Tibial artery (tissue), 4 donors: ENCODE measurements at regions not wholly inside any gene's neighbourhood (a gene's known extent, or its start where the extent isn't known, plus 50 kb on each side); places are given as distances from the start of the nearest gene placed in this dataset.

ENCODE experiments used
- DNase-seq, 2 donors: peaks; one replicate each; pipeline ENCODE4 v3.0.0-alpha.2; 2019
- H3K27ac ChIP-seq, 2 donors: fragments of 200-600 bp; sonication (generic) in 1 of 2; 1 replicate in 1 of 2; 2 replicates in 1 of 2; pipeline ENCODE4 v1.5.1; 2018 to 2019; ENCODE audit warnings: mild to moderate bottlenecking in 1 of 2
- H3K27me3 ChIP-seq, 2 donors: fragments of 200-600 bp; sonication (generic) in 1 of 2; one replicate each; pipeline versions ENCODE4 v1.5.1 to v1.6.0; 2016 to 2019
- H3K36me3 ChIP-seq, 3 donors: fragments of 200-600 bp; sonication (generic) in 2 of 3; one replicate each; pipeline ENCODE4 v1.5.1; 2016 to 2019; ENCODE audit warnings: mild to moderate bottlenecking in 2 of 3
- H3K4me1 ChIP-seq, 4 donors: fragments of 200-600 bp; sonication (generic) in 2 of 4; 1 replicate in 3 of 4; 2 replicates in 1 of 4; pipeline ENCODE4 v1.5.1; 2016 to 2019
- H3K4me3 ChIP-seq, 2 donors: fragments of 200-600 bp; sonication (generic) in 1 of 2; 1 replicate in 1 of 2; 2 replicates in 1 of 2; pipeline ENCODE4 v1.5.1; 2018 to 2019; ENCODE audit warnings: mild to moderate bottlenecking in 2 of 2
- H3K9me3 ChIP-seq, 3 donors: fragments of 200-600 bp; sonication (generic) in 1 of 3; one replicate each; pipeline ENCODE4 v1.5.1; 2016 to 2019
- CTCF ChIP-seq, 2 experiments: fragments of 200-600 bp in 1 of 2; fragments of 450-650 bp in 1 of 2; IDR thresholded peaks; one replicate each; pipeline ENCODE4 v1.5.1; 2017 to 2019; ENCODE audit warnings: antibody characterized with exemption in 2 of 2, mild to moderate bottlenecking in 1 of 2, moderate library complexity in 1 of 2
- intact Hi-C: fragments of 100-400 bp; cut with DNase I; formaldehyde crosslinking; loops from one replicate; pipeline ENCODE4 v1.15.0; 2023; ENCODE audit warnings: low total_unique reads

- TF ChIP-seq CTCF (IDR thresholded peaks at IDR 0.05), result no peak
- Histone ChIP-seq H3K9me3 (peaks cover 0 to 18% (median 15%) of the 10 kb centered on the region in 3 donors), H3K36me3 (no peaks in the 10 kb centered on the region), H3K27me3 (no peaks in the 10 kb centered on the region), H3K27ac (no peak overlapping the region), H3K4me3 (no peak overlapping the region), H3K4me1 (no peaks in the 10 kb centered on the region)
- DNase-seq, result no peak
- intact Hi-C loops, result no loop called here
These were observed 602.9 kb upstream of the ST8SIA4 start for GRCh38 chr5:101505891-101506570.

- no peaks in the 10 kb centered on the region for H3K9me3 ChIP-seq
- no peaks in the 10 kb centered on the region for H3K4me1 ChIP-seq
- no peak overlapping the region for H3K4me3 ChIP-seq
- H3K36me3 ChIP-seq, result no peaks in the 10 kb centered on the region
- intact Hi-C loops, result no loop called here
- no peaks in the 10 kb centered on the region for H3K27me3 ChIP-seq
- H3K27ac ChIP-seq, result no peak overlapping the region
- TF ChIP-seq CTCF (IDR thresholded peaks at IDR 0.05), result no peak
- no peak for DNase-seq
These were observed 579.8 kb upstream of the ST8SIA4 start for GRCh38 chr5:101482931-101483330.

- no peak for DNase-seq
- Histone ChIP-seq H3K4me1 (no peaks in the 10 kb centered on the region), H3K9me3 (no peaks in the 10 kb centered on the region), H3K4me3 (no peak overlapping the region), H3K27me3 (no peaks in the 10 kb centered on the region), H3K27ac (no peak overlapping the region), H3K36me3 (no peaks in the 10 kb centered on the region)
- intact Hi-C loops, result no loop called here
- TF ChIP-seq CTCF (IDR thresholded peaks at IDR 0.05), result no peak
These were observed 570.4 kb upstream of the ST8SIA4 start for GRCh38 chr5:101473483-101473882.

- intact Hi-C loops, result no loop called here
- Histone ChIP-seq H3K4me1 (no peaks in the 10 kb centered on the region), H3K27ac (no peak overlapping the region), H3K4me3 (no peak overlapping the region), H3K9me3 (no peaks in the 10 kb centered on the region), H3K27me3 (no peaks in the 10 kb centered on the region), H3K36me3 (no peaks in the 10 kb centered on the region)
- TF ChIP-seq CTCF (IDR thresholded peaks at IDR 0.05), result no peak
- no peak for DNase-seq
These were observed 558.4 kb upstream of the ST8SIA4 start for GRCh38 chr5:101461455-101461854.

GRCh38 chr5:101458587-101458986 lies 555.5 kb upstream of the ST8SIA4 start:
- no peak for TF ChIP-seq CTCF (IDR thresholded peaks at IDR 0.05)
- no peak for DNase-seq

GRCh38 chr5:101455851-101456250 lies 552.8 kb upstream of the ST8SIA4 start:
- no peaks in the 10 kb centered on the region for H3K4me1 ChIP-seq
- intact Hi-C loops, result no loop called here
- no peak for DNase-seq
- H3K4me3 ChIP-seq, result no peak overlapping the region
- no peaks in the 10 kb centered on the region for H3K9me3 ChIP-seq
- no peak overlapping the region for H3K27ac ChIP-seq
- TF ChIP-seq CTCF (IDR thresholded peaks at IDR 0.05), result no peak
- H3K27me3 ChIP-seq, result no peaks in the 10 kb centered on the region
- no peaks in the 10 kb centered on the region for H3K36me3 ChIP-seq

More at GRCh38 chr5:101458587-101458986, 555.5 kb upstream of the ST8SIA4 start:
- H3K4me1 ChIP-seq, result no peaks in the 10 kb centered on the region
- no peaks in the 10 kb centered on the region for H3K36me3 ChIP-seq
- no peak overlapping the region for H3K27ac ChIP-seq
- H3K9me3 ChIP-seq, result no peaks in the 10 kb centered on the region
- H3K4me3 ChIP-seq, result no peak overlapping the region
- intact Hi-C loops, result no loop called here
- H3K27me3 ChIP-seq, result no peaks in the 10 kb centered on the region
